ENCODE measurements at regions not wholly inside any gene's neighbourhood (a gene's known extent, or its start where the extent isn't known, plus 50 kb on each side); places are given as distances from the start of the nearest gene placed in this dataset.

- H3K79me2 ChIP-seq (ENCODE audit: control insufficient read depth, insufficient read depth, low read length) = no peaks in the 10 kb centered on the region
- no peaks in the 10 kb centered on the region for H3K36me3 ChIP-seq (ENCODE audit: control insufficient read depth in 2 of 2, extremely low read depth in 1 of 2, insufficient read depth in 2 of 2, low read length in 2 of 2)
- no peak overlapping the region for H2AFZ ChIP-seq (ENCODE audit: control insufficient read depth, low read length)
- no peaks in the 10 kb centered on the region for H3K9me1 ChIP-seq (ENCODE audit: control insufficient read depth, extremely low read depth, insufficient read depth, low read length)
- no peak overlapping the region for H3K4me3 ChIP-seq (ENCODE audit: control insufficient read depth in 2 of 3, extremely low read depth in 1 of 3, insufficient read depth in 2 of 3, low read depth in 1 of 3, low read length in 3 of 3)
- no peaks in the 10 kb centered on the region for H4K20me1 ChIP-seq (ENCODE audit: control insufficient read depth, extremely low read depth, insufficient read depth, low read length)
- no peak overlapping the region for H3K27ac ChIP-seq (ENCODE audit: control insufficient read depth, insufficient read depth, low read length)
- H3K9ac ChIP-seq (ENCODE audit: control insufficient read depth, extremely low read depth, insufficient read depth, low read length) = no peak overlapping the region
- no peak for FAIRE-seq
- H3K27me3 ChIP-seq (ENCODE audit: control insufficient read depth, extremely low read depth, insufficient read depth, low read length) = no peaks in the 10 kb centered on the region
- dilution Hi-C loops (cut with MboI; ENCODE audit: extremely low pct_ligation_motif_present, low sequenced_read_pairs) = no loop called here
- DNase-seq (ENCODE audit: low read depth, low spot score) = no peak
- TF ChIP-seq CTCF (optimal IDR thresholded peaks at IDR 0.05 in 1 of 3, IDR thresholded peaks at IDR 0.05 in 1 of 3, conservative IDR thresholded peaks at IDR 0.05 in 1 of 3; ENCODE audit: extremely low read depth in 1 of 3, insufficient read depth in 2 of 3, low read length in 3 of 3) (no peak), EZH2 (IDR thresholded peaks at IDR 0.05; ENCODE audit: low read length) (no peak)
- H3K9me3 ChIP-seq (ENCODE audit: control insufficient read depth, low read depth, low read length) = no peaks in the 10 kb centered on the region
- no peak overlapping the region for H3K4me2 ChIP-seq (ENCODE audit: control insufficient read depth, extremely low read depth, insufficient read depth, low read depth, low read length)
- H3K4me1 ChIP-seq (ENCODE audit: control insufficient read depth, extremely low read depth, insufficient read depth, low read length) = peaks cover 18% of the 10 kb centered on the region
These were observed 570.7 kb upstream of the WWC1 start for GRCh38 chr5:167720676-167721260.

GRCh38 chr5:167721926-167722440 is 569.5 kb upstream of the WWC1 start:
- dilution Hi-C loops (cut with MboI; ENCODE audit: extremely low pct_ligation_motif_present, low sequenced_read_pairs) = no loop called here
- Histone ChIP-seq H3K4me3 (ENCODE audit: control insufficient read depth in 2 of 3, extremely low read depth in 1 of 3, insufficient read depth in 2 of 3, low read depth in 1 of 3, low read length in 3 of 3) (no peak overlapping the region), H3K79me2 (ENCODE audit: control insufficient read depth, insufficient read depth, low read length) (no peaks in the 10 kb centered on the region), H3K36me3 (ENCODE audit: control insufficient read depth in 2 of 2, extremely low read depth in 1 of 2, insufficient read depth in 2 of 2, low read length in 2 of 2) (no peaks in the 10 kb centered on the region), H3K9me3 (ENCODE audit: control insufficient read depth, low read depth, low read length) (no peaks in the 10 kb centered on the region), H2AFZ (ENCODE audit: control insufficient read depth, low read length) (peak overlapping the region; percentile 65), H3K27ac (ENCODE audit: control insufficient read depth, insufficient read depth, low read length) (no peak overlapping the region), H3K9ac (ENCODE audit: control insufficient read depth, extremely low read depth, insufficient read depth, low read length) (no peak overlapping the region), H4K20me1 (ENCODE audit: control insufficient read depth, extremely low read depth, insufficient read depth, low read length) (no peaks in the 10 kb centered on the region), H3K4me1 (ENCODE audit: control insufficient read depth, extremely low read depth, insufficient read depth, low read length) (peaks cover 18% of the 10 kb centered on the region), H3K27me3 (ENCODE audit: control insufficient read depth, extremely low read depth, insufficient read depth, low read length) (no peaks in the 10 kb centered on the region), H3K4me2 (ENCODE audit: control insufficient read depth, extremely low read depth, insufficient read depth, low read depth, low read length) (no peak overlapping the region), H3K9me1 (ENCODE audit: control insufficient read depth, extremely low read depth, insufficient read depth, low read length) (no peaks in the 10 kb centered on the region)
- DNase-seq (ENCODE audit: low read depth, low spot score) = no peak
- TF ChIP-seq CTCF (optimal IDR thresholded peaks at IDR 0.05 in 1 of 3, IDR thresholded peaks at IDR 0.05 in 1 of 3, conservative IDR thresholded peaks at IDR 0.05 in 1 of 3; ENCODE audit: extremely low read depth in 1 of 3, insufficient read depth in 2 of 3, low read length in 3 of 3) (no peak), EZH2 (IDR thresholded peaks at IDR 0.05; ENCODE audit: low read length) (no peak)
- peak; percentile 13 for FAIRE-seq

Measured in keratinocyte (primary cell).